ENCODE measurements at regions not wholly inside any gene's neighbourhood (a gene's known extent, or its start where the extent isn't known, plus 50 kb on each side); places are given as distances from the start of the nearest gene placed in this dataset.

DNA sequence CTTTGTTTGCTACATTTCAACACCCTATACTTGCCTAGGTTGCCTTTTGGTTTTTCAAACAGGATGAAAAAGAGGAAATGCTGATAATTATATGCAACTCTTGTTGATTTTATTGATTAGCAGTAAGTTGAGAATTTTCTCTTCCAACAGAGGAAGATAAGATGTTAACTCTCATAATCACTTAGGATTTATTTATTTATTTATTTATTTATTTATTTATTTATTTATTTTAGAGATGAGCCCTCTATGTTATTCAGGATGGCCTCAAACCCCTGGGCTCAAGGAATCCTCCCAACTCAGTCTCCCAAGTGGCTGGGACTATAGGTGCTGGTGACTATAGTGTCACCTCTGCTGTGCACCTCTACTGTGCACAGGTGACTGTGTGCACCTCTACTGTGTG is 111.4 kb upstream of the GLS start:
- TF ChIP-seq, protein P1, sequence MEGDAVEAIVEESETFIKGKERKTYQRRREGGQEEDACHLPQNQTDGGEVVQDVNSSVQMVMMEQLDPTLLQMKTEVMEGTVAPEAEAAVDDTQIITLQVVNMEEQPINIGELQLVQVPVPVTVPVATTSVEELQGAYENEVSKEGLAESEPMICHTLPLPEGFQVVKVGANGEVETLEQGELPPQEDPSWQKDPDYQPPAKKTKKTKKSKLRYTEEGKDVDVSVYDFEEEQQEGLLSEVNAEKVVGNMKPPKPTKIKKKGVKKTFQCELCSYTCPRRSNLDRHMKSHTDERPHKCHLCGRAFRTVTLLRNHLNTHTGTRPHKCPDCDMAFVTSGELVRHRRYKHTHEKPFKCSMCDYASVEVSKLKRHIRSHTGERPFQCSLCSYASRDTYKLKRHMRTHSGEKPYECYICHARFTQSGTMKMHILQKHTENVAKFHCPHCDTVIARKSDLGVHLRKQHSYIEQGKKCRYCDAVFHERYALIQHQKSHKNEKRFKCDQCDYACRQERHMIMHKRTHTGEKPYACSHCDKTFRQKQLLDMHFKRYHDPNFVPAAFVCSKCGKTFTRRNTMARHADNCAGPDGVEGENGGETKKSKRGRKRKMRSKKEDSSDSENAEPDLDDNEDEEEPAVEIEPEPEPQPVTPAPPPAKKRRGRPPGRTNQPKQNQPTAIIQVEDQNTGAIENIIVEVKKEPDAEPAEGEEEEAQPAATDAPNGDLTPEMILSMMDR (IDR thresholded peaks at IDR 0.05): no peak
- no peak for TF ChIP-seq POLR2A (IDR thresholded peaks at IDR 0.05)

All from body of pancreas (tissue), 4 donors.